ENCODE measurements at regions not wholly inside any gene's neighbourhood (a gene's known extent, or its start where the extent isn't known, plus 50 kb on each side); places are given as distances from the start of the nearest gene placed in this dataset.
"Not testable (repeated sequence)": the region's sequence is repeated elsewhere in the genome, so short reads cannot be mapped to it uniquely, and the experiment has no call there.

DNA sequence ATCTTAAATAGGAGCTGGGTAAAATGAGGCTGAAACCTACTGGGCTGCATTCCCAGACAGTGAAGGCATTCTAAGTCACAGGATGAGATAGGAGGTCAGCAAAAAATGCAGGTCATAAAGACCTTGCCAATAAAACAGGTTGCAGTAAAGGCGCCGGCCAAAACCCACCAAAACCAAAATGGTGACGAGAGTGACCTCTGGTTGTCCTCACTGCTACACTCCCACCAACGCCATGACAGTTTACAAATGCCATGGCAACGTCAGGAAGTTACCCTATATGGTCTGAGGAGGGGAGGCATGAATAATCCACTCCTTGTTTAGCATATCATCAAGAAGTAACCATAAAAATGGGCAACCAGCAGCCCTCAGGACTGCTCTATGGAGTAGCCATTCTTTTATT lies 100.9 kb downstream of the FZD1 start:
- TF ChIP-seq, protein P1, sequence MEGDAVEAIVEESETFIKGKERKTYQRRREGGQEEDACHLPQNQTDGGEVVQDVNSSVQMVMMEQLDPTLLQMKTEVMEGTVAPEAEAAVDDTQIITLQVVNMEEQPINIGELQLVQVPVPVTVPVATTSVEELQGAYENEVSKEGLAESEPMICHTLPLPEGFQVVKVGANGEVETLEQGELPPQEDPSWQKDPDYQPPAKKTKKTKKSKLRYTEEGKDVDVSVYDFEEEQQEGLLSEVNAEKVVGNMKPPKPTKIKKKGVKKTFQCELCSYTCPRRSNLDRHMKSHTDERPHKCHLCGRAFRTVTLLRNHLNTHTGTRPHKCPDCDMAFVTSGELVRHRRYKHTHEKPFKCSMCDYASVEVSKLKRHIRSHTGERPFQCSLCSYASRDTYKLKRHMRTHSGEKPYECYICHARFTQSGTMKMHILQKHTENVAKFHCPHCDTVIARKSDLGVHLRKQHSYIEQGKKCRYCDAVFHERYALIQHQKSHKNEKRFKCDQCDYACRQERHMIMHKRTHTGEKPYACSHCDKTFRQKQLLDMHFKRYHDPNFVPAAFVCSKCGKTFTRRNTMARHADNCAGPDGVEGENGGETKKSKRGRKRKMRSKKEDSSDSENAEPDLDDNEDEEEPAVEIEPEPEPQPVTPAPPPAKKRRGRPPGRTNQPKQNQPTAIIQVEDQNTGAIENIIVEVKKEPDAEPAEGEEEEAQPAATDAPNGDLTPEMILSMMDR (IDR thresholded peaks at IDR 0.05): not testable (repeated sequence)
- TF ChIP-seq POLR2A (IDR thresholded peaks at IDR 0.05): not testable (repeated sequence)
